Progenitor cell of endocrine pancreas (in vitro differentiated cells): ENCODE measurements at regions not wholly inside any gene's neighbourhood (a gene's known extent, or its start where the extent isn't known, plus 50 kb on each side); places are given as distances from the start of the nearest gene placed in this dataset.

ENCODE experiments used
- DNase-seq: peaks from one replicate; pipeline ENCODE4 v3.0.0; 2021; ENCODE audit warnings: low spot score; ENCODE audit not compliant: unreplicated experiment
- H3K27ac Mint-ChIP-seq: 2 replicates; pipeline ENCODE4 v1.8.0; 2021; ENCODE audit warnings: mild to moderate bottlenecking, moderate library complexity, mixed read lengths
- H3K27me3 Mint-ChIP-seq: 2 replicates; pipeline ENCODE4 v1.8.0; 2021; ENCODE audit warnings: mixed read lengths
- H3K36me3 Mint-ChIP-seq: 2 replicates; pipeline ENCODE4 v1.8.0; 2022; ENCODE audit warnings: mixed read lengths; ENCODE audit not compliant: insufficient read depth
- H3K4me1 Mint-ChIP-seq: 2 replicates; pipeline ENCODE4 v1.8.0; 2021; ENCODE audit warnings: low read depth, mixed read lengths
- H3K4me3 Mint-ChIP-seq: 2 replicates; pipeline ENCODE4 v1.8.0; 2021; ENCODE audit warnings: low read depth, mild to moderate bottlenecking, moderate library complexity, mixed read lengths
- H3K9me3 Mint-ChIP-seq: 2 replicates; pipeline ENCODE4 v1.8.0; 2021; ENCODE audit warnings: low read depth, mixed read lengths
- CTCF ChIP-seq: fragments of 200-600 bp; sonication (generic); IDR thresholded peaks from one replicate; pipeline ENCODE4 v1.5.0; 2021; ENCODE audit warnings: antibody characterized with exemption, mild to moderate bottlenecking; ENCODE audit not compliant: unreplicated experiment

GRCh38 chr2:195410074-195410671, 246.9 kb upstream of the SLC39A10 start:
- H3K4me1 Mint-ChIP-seq = peaks cover 3% of the 10 kb centered on the region
- DNase-seq = no peak
- no peak for TF ChIP-seq CTCF
- H3K36me3 Mint-ChIP-seq = no peaks in the 10 kb centered on the region
- H3K4me3 Mint-ChIP-seq = no peak overlapping the region
- H3K27ac Mint-ChIP-seq = no peak overlapping the region
- no peaks in the 10 kb centered on the region for H3K27me3 Mint-ChIP-seq
- H3K9me3 Mint-ChIP-seq = no peaks in the 10 kb centered on the region

- H3K9me3 Mint-ChIP-seq = no peaks in the 10 kb centered on the region
- H3K4me1 Mint-ChIP-seq = peaks cover 3% of the 10 kb centered on the region
- H3K4me3 Mint-ChIP-seq = no peak overlapping the region
- no peak for DNase-seq
- H3K27ac Mint-ChIP-seq = no peak overlapping the region
- no peaks in the 10 kb centered on the region for H3K36me3 Mint-ChIP-seq
- H3K27me3 Mint-ChIP-seq = no peaks in the 10 kb centered on the region
- TF ChIP-seq CTCF = no peak
Observed at GRCh38 chr2:195408811-195409210, 248.2 kb upstream of the SLC39A10 start.

DNA sequence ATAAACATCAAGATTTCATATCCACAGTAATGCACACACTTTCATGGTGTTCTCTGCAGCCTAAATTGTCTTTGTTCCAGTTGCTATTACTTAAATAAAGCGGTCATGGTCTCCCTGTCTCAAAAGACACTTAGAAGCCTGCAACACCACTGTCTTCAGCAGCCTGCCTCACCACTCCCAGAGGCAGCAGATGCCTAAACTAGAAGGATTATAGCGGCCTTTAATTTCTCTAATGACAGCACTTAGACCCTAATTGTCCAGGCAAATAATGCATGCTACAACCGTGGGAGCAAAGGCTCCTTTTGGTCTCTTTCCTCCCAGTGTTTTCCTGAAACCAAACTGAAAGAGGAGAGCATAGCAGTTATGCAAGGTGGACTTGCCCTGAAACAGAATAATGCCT, 248.8 kb upstream of the SLC39A10 start:
- TF ChIP-seq CTCF = no peak
- H3K4me3 Mint-ChIP-seq = no peak overlapping the region
- no peaks in the 10 kb centered on the region for H3K36me3 Mint-ChIP-seq
- H3K9me3 Mint-ChIP-seq = no peaks in the 10 kb centered on the region
- H3K27me3 Mint-ChIP-seq = no peaks in the 10 kb centered on the region
- DNase-seq = no peak
- H3K27ac Mint-ChIP-seq = no peak overlapping the region
- peaks cover 3% of the 10 kb centered on the region for H3K4me1 Mint-ChIP-seq

- no peak for TF ChIP-seq CTCF
- H3K4me3 Mint-ChIP-seq = no peak overlapping the region
- no peaks in the 10 kb centered on the region for H3K9me3 Mint-ChIP-seq
- H3K27me3 Mint-ChIP-seq = no peaks in the 10 kb centered on the region
- no peaks in the 10 kb centered on the region for H3K36me3 Mint-ChIP-seq
- H3K4me1 Mint-ChIP-seq = peaks cover 3% of the 10 kb centered on the region
- no peak overlapping the region for H3K27ac Mint-ChIP-seq
- DNase-seq = no peak
Observed at GRCh38 chr2:195407783-195408182, 249.2 kb upstream of the SLC39A10 start.

- no peaks in the 10 kb centered on the region for H3K36me3 Mint-ChIP-seq
- no peak for DNase-seq
- no peaks in the 10 kb centered on the region for H3K27me3 Mint-ChIP-seq
- H3K4me3 Mint-ChIP-seq = no peak overlapping the region
- no peaks in the 10 kb centered on the region for H3K9me3 Mint-ChIP-seq
- peaks cover 3% of the 10 kb centered on the region for H3K4me1 Mint-ChIP-seq
- no peak for TF ChIP-seq CTCF
- no peak overlapping the region for H3K27ac Mint-ChIP-seq
Observed at GRCh38 chr2:195406886-195407603, 250.0 kb upstream of the SLC39A10 start.
